ENCODE measurements at regions not wholly inside any gene's neighbourhood (a gene's known extent, or its start where the extent isn't known, plus 50 kb on each side); places are given as distances from the start of the nearest gene placed in this dataset.

DNA sequence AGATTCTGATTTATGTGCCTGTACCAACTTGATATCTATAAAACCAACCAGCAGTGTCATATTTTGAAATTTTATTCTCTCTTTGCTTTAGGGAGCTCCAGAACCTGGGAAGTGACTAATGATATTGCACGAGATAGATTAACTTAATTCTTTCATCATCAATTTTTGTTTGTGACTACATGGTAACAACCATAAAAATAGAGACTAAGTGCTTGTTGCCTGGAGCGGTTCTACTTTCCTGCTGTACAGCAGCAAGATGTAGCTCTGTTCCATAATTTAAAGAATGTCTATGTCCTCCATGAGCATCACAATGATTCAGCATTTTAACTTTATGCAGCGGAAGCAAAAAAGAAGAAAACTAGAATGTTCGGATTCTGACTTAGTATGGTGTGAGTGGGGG, 275.6 kb downstream of the KLF5 start (continued):
- TF ChIP-seq, protein P1, sequence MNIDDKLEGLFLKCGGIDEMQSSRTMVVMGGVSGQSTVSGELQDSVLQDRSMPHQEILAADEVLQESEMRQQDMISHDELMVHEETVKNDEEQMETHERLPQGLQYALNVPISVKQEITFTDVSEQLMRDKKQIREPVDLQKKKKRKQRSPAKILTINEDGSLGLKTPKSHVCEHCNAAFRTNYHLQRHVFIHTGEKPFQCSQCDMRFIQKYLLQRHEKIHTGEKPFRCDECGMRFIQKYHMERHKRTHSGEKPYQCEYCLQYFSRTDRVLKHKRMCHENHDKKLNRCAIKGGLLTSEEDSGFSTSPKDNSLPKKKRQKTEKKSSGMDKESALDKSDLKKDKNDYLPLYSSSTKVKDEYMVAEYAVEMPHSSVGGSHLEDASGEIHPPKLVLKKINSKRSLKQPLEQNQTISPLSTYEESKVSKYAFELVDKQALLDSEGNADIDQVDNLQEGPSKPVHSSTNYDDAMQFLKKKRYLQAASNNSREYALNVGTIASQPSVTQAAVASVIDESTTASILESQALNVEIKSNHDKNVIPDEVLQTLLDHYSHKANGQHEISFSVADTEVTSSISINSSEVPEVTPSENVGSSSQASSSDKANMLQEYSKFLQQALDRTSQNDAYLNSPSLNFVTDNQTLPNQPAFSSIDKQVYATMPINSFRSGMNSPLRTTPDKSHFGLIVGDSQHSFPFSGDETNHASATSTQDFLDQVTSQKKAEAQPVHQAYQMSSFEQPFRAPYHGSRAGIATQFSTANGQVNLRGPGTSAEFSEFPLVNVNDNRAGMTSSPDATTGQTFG (tag by site-specific recombination; IDR thresholded peaks at IDR 0.05; ENCODE audit: borderline replicate concordance) = no peak
- TF ChIP-seq ZNF239 (tag by site-specific recombination; IDR thresholded peaks at IDR 0.05) = no peak

DNA sequence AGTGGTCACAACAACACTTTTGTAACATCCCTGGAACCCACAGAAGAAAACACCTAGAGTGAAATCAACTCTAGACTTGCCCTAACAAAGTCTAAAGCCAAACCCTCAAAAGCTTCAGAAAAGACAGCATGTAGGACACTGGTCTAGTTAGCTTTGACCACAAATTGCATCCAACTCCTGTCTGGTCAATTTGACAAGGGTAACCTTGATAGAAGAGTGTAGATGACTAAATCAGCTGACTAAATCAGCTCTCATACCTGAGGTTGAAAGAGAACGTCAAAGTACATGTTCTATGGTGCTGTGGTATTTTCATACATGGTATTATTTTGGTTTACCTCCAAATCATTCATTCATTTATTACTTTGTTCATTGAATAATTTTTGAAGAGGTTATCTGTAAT, 272.8 kb downstream of the KLF5 start:
- Histone ChIP-seq H3K4me3 (ENCODE audit: low read depth, low read length) (no peak overlapping the region), H3K36me3 (ENCODE audit: control insufficient read depth in 2 of 2, insufficient read depth in 1 of 2, low read length in 2 of 2) (no peaks in the 10 kb centered on the region), H3K27ac (ENCODE audit: extremely low read depth, low read depth, low read length) (no peak overlapping the region), H3K4me1 (ENCODE audit: control insufficient read depth, insufficient read depth, low read length) (no peaks in the 10 kb centered on the region), H3K9me3 (ENCODE audit: control insufficient read depth, insufficient read depth, low read depth, low read length) (no peaks in the 10 kb centered on the region)
- TF ChIP-seq ZNF514 (tag by site-specific recombination; IDR thresholded peaks at IDR 0.05) = no peak
- no peak for TF ChIP-seq ZNF10 (tag by site-specific recombination; IDR thresholded peaks at IDR 0.05)
- TF ChIP-seq, protein P2, sequence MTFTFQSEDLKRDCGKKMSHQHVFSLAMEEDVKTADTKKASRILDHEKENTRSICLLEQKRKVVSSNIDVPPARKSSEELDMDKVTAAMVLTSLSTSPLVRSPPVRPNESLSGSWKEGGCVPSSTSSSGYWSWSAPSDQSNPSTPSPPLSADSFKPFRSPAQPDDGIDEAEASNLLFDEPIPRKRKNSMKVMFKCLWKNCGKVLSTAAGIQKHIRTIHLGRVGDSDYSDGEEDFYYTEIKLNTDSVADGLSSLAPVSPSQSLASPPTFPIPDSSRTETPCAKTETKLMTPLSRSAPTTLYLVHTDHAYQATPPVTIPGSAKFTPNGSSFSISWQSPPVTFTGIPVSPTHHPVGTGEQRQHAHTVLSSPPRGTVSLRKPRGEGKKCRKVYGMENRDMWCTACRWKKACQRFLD (tag by site-specific recombination; IDR thresholded peaks at IDR 0.05) = no peak
- TF ChIP-seq ZNF416 (tag by site-specific recombination; IDR thresholded peaks at IDR 0.05) = no peak
- no peak for TF ChIP-seq ZNF169 (tag by site-specific recombination; IDR thresholded peaks at IDR 0.05)
- TF ChIP-seq ZFP41 (tag by site-specific recombination; IDR thresholded peaks at IDR 0.05; ENCODE audit: borderline replicate concordance) = no peak
- TF ChIP-seq ZNF621 (tag by site-specific recombination; IDR thresholded peaks at IDR 0.05) = no peak
- no peak for TF ChIP-seq ZNF596 (tag by site-specific recombination; IDR thresholded peaks at IDR 0.05)
- CTCF ChIA-PET = no interaction called here
- POLR2A ChIA-PET = no interaction called here

DNA sequence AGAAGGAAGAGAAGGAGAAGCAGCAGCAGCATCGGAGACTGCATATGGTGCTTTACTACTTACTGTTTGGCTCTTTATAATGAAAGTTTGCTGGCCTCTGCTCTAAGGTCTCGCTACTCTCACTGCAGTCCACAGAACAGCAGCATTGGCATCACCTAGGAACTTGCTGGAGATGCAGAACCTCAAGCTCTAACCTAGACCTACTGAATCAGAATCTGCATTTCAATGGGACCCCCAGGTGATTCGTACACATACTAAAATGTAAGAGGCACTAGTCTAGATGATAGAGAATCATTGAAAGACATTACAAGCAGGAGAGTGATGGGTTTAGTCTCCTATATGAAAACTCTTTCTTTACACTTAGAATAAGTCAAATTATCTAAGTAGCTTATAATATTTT, 270.6 kb downstream of the KLF5 start:
- ChIA-PET CTCF (no interaction called here), POLR2A (no interaction called here)
- no peak overlapping the region for H3K27ac ChIP-seq (ENCODE audit: extremely low read depth, low read depth, low read length)
- H3K4me1 ChIP-seq (ENCODE audit: control insufficient read depth, insufficient read depth, low read length) = no peaks in the 10 kb centered on the region
- H3K36me3 ChIP-seq (ENCODE audit: control insufficient read depth in 2 of 2, insufficient read depth in 1 of 2, low read length in 2 of 2) = no peaks in the 10 kb centered on the region
- H3K4me3 ChIP-seq (ENCODE audit: low read depth, low read length) = no peak overlapping the region
- TF ChIP-seq, protein P2 (tag by site-specific recombination; IDR thresholded peaks at IDR 0.05) = no peak
- TF ChIP-seq ZNF560 (tag by site-specific recombination; IDR thresholded peaks at IDR 0.05; ENCODE audit: borderline replicate concordance) (no peak), ZNF140 (tag by site-specific recombination; IDR thresholded peaks at IDR 0.05) (no peak), ZNF610 (tag by site-specific recombination; IDR thresholded peaks at IDR 0.05; ENCODE audit: borderline replicate concordance) (no peak), KLF8 (tag by site-specific recombination; IDR thresholded peaks at IDR 0.05) (no peak), ZNF530 (tag by site-specific recombination; IDR thresholded peaks at IDR 0.05; ENCODE audit: low read depth) (no peak), ZBTB17 (tag by site-specific recombination; IDR thresholded peaks at IDR 0.05) (no peak), ZNF585B (tag by site-specific recombination; IDR thresholded peaks at IDR 0.05) (no peak), ZNF324 (tag by site-specific recombination; IDR thresholded peaks at IDR 0.05) (no peak), KLF16 (tag by site-specific recombination; IDR thresholded peaks at IDR 0.05) (no peak)
- no peaks in the 10 kb centered on the region for H3K9me3 ChIP-seq (ENCODE audit: control insufficient read depth, insufficient read depth, low read depth, low read length)

Measured in HEK293 (cell line).